Kidney epithelial cell (primary cell): ENCODE measurements at regions not wholly inside any gene's neighbourhood (a gene's known extent, or its start where the extent isn't known, plus 50 kb on each side); places are given as distances from the start of the nearest gene placed in this dataset.

ENCODE experiments used
- DNase-seq: peaks from one replicate; pipeline ENCODE4 v3.0.0-alpha.2; 2010; ENCODE audit warnings: low read depth
- H3K27me3 ChIP-seq: 2 replicates; pipeline ENCODE4 v1.6.0; 2011; ENCODE audit warnings: low read length; ENCODE audit not compliant: control insufficient read depth, insufficient read depth
- H3K36me3 ChIP-seq: 2 replicates; pipeline ENCODE4 v1.5.1; 2011; ENCODE audit warnings: low read length; ENCODE audit not compliant: control insufficient read depth, insufficient read depth
- H3K4me3 ChIP-seq: 2 replicates; pipeline ENCODE4 v1.5.1; 2011; ENCODE audit warnings: low read depth, mild to moderate bottlenecking, control low read depth, low read length
- TF ChIP-seq, protein P1 (sequence below): IDR thresholded peaks from 2 replicates; pipeline ENCODE4 v1.5.1; 2011; ENCODE audit warnings: mild to moderate bottlenecking, moderate library complexity, low read length, control low read depth, inconsistent platforms; ENCODE audit not compliant: insufficient read depth, poor library complexity, severe bottlenecking

DNA sequence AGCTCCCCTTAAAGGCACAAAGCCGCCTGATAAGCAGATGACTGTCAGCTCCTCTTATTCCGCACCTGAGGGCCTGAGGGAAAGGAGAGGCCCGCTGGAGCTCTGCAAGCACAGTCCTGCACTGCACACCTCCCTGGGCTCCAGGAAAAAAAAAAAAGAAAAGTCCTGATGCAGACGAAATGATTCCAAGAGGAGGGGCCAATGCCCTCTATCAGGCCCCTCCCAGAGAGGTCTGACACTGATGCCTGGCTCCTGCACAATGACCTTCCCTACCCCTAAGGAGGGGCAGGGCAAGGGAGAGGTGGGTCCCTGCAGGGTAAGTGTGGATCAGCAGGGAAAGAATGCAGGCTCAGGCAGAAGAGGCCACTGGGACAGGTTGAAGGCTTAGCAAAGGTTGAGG lies 572.7 kb downstream of the SOX6 start:
- Histone ChIP-seq H3K36me3 (no peaks in the 10 kb centered on the region), H3K4me3 (no peak overlapping the region), H3K27me3 (no peaks in the 10 kb centered on the region)
- no peak for DNase-seq
- TF ChIP-seq, protein P1, sequence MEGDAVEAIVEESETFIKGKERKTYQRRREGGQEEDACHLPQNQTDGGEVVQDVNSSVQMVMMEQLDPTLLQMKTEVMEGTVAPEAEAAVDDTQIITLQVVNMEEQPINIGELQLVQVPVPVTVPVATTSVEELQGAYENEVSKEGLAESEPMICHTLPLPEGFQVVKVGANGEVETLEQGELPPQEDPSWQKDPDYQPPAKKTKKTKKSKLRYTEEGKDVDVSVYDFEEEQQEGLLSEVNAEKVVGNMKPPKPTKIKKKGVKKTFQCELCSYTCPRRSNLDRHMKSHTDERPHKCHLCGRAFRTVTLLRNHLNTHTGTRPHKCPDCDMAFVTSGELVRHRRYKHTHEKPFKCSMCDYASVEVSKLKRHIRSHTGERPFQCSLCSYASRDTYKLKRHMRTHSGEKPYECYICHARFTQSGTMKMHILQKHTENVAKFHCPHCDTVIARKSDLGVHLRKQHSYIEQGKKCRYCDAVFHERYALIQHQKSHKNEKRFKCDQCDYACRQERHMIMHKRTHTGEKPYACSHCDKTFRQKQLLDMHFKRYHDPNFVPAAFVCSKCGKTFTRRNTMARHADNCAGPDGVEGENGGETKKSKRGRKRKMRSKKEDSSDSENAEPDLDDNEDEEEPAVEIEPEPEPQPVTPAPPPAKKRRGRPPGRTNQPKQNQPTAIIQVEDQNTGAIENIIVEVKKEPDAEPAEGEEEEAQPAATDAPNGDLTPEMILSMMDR = no peak

- TF ChIP-seq, protein P1 = no peak
- DNase-seq = peak; percentile 68
- no peaks in the 10 kb centered on the region for H3K36me3 ChIP-seq
- no peak overlapping the region for H3K4me3 ChIP-seq
- no peaks in the 10 kb centered on the region for H3K27me3 ChIP-seq
These were observed 563.0 kb downstream of the SOX6 start for GRCh38 chr11:15793043-15793996.

GRCh38 chr11:15794361-15795150 lies 561.8 kb downstream of the SOX6 start:
- H3K36me3 ChIP-seq = no peaks in the 10 kb centered on the region
- TF ChIP-seq, protein P1 = no peak
- H3K4me3 ChIP-seq = no peak overlapping the region
- no peaks in the 10 kb centered on the region for H3K27me3 ChIP-seq
- DNase-seq = no peak

- DNase-seq = no peak
- Histone ChIP-seq H3K4me3 (no peak overlapping the region), H3K36me3 (no peaks in the 10 kb centered on the region), H3K27me3 (no peaks in the 10 kb centered on the region)
- TF ChIP-seq, protein P1 = no peak
These were observed 561.0 kb downstream of the SOX6 start for GRCh38 chr11:15795378-15795777.

- H3K36me3 ChIP-seq = no peaks in the 10 kb centered on the region
- H3K27me3 ChIP-seq = no peaks in the 10 kb centered on the region
- no peak for DNase-seq
- no peak overlapping the region for H3K4me3 ChIP-seq
- TF ChIP-seq, protein P1 = no peak
These were observed 556.1 kb downstream of the SOX6 start for GRCh38 chr11:15800111-15800800.
